HG03442 (cell line): ENCODE measurements at regions not wholly inside any gene's neighbourhood (a gene's known extent, or its start where the extent isn't known, plus 50 kb on each side); places are given as distances from the start of the nearest gene placed in this dataset.

Source experiments
- ATAC-seq: cut with Tn5 transposase; IDR thresholded peaks from one replicate; pipeline ENCODE4 v1.9.1; 2021; ENCODE audit warnings: mild to moderate bottlenecking, moderate library complexity; ENCODE audit not compliant: unreplicated experiment

DNA sequence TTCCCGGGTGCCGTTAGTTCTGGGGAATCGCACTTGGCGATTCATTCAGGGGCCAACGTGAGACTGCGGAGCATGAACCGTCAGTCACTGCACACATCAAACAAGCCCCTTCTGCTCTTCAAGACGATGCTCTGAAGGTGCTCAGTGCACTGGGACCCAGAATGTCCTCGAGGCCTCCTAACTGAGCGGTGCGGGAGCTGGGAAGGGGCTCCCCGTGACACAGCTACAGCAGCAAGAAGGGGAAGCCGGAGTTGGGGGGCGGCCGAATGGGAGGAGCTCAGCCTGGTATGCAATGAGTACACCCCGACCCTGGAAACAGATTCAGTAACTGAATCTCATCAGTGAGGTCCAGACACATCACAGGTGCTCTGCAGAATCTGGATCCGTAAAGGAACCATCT, 150.8 kb downstream of the SHANK2 start:
- ATAC-seq, result no peak

- no peak for ATAC-seq
These were observed 151.3 kb downstream of the SHANK2 start for GRCh38 chr11:71101046-71101445.

GRCh38 chr11:71098776-71099175, 153.6 kb downstream of the SHANK2 start:
- no peak for ATAC-seq

DNA sequence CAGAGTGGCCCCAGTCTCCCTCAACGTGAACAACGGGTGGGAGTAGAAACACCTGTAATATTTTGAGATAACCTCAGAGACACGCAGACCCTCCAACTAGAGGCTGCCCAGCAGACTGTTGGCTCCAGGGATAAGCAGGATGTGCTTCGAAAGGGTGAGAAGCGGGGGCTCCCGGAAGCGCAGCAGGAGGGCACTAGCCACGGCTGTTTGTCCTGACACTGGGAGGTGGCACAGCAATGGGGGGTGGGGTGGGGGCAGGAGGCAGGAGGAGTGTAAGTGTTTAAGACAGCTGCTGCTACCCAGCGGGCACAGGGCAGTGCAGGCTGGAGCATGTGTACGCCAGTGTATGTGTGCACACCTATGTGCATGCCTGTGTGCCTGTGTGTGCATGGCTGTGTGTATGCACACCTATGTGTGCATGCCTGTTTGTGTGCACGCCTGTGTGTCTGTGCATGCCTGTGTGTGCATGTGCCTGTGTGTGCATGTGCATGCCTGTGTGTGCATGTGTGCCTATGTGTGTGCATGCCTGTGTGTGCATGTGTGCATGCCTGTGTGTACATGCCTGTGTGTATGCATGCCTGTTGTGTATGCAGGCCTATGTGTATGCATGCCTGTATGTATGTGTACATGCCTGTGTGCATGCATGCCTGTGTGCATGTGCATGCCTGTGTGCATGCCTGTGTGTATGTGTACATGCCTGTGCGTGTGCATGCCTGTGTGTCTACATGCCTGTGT, 154.7 kb downstream of the SHANK2 start:
- ATAC-seq, result no peak

- ATAC-seq, result no peak
These were observed 155.5 kb downstream of the SHANK2 start for GRCh38 chr11:71096751-71097388.

DNA sequence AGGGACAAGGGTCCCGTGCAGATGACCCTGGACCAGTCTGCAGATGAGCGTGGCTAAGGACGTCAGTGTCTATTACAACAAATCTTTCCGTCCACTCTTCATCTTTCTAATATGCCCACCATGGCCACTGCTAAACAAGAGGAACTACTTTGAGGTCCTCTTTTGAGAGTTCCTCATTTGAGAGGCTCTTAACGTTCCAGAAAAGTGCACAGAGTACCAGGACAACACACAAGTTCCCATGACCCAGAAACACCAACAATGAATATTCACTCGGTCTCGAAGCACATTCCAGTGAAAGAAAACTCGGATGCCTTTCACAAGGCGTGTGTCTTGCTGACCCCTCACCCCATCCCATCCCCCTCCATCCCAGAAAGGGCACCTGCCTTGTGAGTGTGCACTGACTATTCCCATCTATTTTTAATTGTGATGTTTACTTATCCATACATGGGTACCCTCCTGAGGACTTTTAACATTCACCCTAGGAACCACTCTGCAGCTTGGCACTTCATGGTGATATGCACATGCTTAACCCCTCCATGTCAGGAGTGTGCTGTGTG, 157.0 kb downstream of the SHANK2 start:
- no peak for ATAC-seq

DNA sequence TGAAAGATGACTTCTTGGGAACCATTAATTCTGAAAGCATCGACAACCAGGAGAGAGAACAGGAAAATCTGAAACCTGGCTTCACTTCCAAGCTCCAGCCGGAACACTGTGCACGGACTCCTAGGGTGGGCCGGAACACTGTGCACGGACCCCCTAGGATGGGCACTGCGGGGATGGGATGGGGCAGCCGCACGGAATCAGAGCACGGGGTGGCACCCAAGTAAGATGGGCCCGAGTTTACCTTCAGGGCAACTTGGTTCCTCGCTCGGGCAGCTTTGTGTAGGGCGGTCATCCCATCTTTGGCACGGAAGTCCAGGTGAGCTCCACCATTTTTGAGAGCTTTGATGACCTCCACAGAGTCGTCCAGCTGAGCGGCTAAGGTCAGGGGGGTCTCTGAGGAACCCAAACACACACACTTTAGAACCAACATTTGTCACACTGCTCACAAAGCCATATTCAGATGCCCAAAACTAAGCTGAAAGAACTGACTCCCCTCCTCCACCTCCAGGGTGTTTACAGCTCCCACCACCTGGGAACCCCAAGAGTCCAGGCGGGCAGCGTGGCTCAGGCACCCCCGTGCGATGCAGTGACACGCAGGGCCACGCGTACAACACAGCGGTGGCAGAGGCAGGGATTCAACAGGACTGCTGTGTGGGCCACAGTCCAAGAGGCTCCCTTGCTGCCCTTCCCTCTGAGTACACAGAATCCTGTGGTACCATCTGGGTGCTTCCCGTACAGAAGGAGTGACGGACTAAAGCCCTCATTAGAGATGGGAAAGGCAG, 157.9 kb downstream of the SHANK2 start:
- no peak for ATAC-seq

DNA sequence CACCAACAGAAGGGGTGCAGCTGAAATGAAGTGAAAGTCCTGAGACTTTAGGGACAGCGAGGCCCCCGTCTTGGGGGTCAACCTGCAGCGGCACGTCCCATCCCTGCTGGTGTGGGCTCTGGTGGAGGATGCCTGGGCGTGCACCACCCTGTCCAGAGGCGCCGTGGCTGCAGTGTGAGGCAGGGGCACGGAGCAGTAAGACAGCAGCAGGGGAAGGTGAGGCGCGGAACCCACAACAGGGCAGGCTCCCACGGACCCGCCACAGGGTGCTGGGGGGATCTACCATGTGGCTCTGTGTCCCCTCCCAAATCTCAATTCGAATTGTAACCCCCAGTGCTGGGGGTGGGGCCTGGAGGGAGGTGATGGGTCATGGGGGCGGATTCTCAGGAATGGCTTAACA, 158.6 kb downstream of the SHANK2 start:
- no peak for ATAC-seq

DNA sequence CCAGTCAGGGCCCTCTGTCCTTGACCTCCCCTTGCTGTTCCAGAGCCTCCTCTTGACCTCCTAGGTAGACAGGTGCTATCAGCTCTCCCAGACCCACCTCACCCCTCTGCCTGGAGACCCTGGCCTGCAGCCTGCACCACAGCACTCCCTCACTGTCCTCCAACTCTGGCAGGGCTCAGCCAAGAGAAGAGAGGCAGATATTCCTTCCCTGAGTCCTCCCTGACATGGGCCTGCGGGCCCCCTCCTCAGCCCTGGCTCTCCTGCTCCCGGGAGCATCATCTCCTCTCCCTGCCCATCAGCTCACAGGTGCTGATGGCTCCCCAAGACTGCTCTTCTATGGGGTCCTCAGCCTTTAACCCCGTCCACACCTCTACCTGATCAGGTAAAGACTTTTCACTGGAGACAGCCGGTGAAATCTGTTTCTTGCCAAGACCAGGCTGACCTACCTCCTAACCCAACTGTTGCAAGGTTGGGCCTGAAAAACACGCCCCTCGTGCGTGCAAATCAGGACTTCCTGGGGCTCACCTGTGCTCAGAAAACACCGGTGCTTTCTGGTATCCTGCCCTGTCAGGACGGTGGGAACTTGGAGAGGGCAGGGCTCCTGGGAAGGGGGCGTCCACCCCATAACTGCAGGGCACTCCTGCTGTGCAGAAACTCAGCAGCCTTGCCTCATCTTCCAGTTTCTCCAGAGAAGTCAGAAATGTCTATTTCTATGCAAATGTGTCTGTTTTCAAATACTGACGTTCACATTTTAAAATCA, 160.7 kb downstream of the SHANK2 start:
- ATAC-seq, result no peak

DNA sequence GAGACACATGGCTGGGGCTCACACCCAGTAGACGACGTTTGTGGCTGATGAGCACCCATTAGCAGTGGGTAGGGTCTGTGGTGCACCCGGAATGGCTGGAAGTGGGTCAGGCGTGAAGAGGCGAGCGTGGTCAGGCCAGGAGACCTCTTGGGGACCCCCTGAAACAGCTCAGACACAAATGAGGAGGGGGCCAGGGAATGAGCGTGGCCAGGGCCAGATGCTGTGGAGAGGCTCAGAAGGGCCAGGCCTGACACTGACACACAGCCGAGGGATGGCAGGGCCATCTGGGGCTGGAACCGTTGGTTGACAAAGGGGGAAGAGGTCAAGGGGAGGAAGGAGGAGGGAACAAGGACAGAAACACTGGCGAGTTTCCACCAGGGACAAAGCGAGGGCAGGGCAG, 162.8 kb downstream of the SHANK2 start:
- no peak for ATAC-seq

DNA sequence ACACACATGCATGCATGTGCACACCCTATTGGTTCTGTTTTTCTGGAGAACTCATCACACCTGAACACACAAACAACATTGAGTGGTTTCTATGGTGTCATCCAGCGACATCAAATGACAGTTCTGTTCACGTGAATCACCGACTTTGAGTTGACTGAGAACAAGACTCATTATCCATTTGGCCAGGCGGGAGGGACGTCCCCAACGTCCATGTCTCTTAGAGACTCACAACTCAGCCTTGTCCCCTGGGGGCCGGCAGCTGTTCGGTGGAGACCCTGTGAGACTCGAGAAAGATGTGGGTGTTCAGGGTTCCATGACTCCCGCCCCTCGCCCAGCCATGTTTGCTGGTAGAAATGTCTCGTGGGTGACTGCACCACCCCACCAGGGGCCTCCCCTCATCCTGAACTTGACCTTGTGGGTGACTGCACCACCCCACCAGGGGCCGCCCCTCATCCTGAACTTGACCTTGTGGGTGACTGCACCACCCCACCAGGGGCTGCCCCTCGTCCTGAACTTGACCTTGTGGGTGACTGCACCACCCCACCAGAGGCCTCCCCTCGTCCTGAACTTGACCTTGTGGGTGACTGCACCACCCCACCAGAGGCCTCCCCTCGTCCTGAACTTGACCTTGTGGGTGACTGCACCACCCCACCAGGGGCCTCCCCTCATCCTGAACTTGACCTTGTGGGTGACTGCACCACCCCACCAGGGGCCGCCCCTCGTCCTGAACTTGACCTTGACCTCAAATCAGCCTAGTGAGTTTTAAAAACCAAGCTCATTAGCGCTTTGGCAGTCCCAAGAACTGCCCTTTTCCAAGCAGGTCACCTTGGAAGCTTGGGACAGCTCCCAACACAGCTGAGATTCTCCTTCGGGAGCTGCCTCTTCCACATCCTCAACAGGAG, 163.8 kb downstream of the SHANK2 start:
- ATAC-seq, result peak; percentile 49

GRCh38 chr11:71086687-71087258, 165.6 kb downstream of the SHANK2 start:
- ATAC-seq, result no peak

- ATAC-seq, result no peak
These were observed 167.9 kb downstream of the SHANK2 start for GRCh38 chr11:71084306-71085012.

DNA sequence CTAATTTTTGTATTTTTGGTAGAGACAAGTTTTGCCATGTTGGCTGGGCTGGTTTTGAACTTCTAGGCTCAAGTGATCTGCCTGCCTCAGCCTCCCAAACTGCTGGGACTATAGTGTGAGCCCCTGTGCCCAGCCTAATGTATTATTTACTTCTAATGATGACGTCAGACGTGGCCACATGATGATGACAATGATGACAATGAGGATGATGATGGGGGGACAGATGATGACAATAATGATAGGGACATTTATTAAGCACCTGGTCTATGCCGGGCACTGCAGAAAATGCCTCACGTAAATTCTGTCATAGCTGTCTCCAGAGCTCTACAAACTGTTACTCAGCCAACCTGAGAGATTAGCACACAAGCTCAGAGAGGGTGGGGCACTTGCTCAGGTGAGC, 169.3 kb downstream of the SHANK2 start:
- no peak for ATAC-seq

GRCh38 chr11:71082454-71082853, 169.9 kb downstream of the SHANK2 start:
- no peak for ATAC-seq

DNA sequence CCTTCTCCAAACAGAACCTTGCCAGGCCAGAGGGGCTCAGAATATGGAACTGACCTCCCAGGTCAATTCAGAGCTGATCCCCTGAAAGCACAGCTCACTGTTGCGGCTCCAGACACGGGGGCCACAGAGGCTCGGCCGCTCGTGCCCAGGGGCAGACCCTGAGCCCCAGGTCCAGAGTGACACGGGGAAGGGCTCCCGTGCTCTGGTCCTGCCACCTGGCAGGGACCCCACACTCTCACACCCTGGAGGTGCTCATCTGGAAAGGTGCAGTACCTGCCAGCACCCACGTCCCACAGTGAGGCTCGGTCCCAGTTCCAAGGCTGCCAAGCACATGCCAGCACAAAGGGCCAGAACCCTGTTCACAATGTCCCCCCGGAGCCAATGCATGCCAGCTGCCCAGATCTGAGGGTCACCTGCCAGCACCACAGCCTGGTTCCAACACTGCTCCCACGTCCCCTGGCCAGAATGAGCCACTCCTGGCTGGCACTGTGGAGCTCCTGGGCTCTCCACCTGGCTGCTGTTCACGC, 170.6 kb downstream of the SHANK2 start:
- ATAC-seq, result no peak

- no peak for ATAC-seq
These were observed 171.9 kb downstream of the SHANK2 start for GRCh38 chr11:71080239-71081097.

GRCh38 chr11:71079795-71080194, 172.6 kb downstream of the SHANK2 start:
- ATAC-seq, result no peak
